Lower lobe of right lung (tissue), 2 donors: ENCODE measurements at regions not wholly inside any gene's neighbourhood (a gene's known extent, or its start where the extent isn't known, plus 50 kb on each side); places are given as distances from the start of the nearest gene placed in this dataset.

Experiments
- ATAC-seq, 2 donors: fragments of 200-7000 bp; cut with Tn5 transposase; one replicate each; pipeline ENCODE4 v1.9.1; 2020 to 2022; ENCODE audit warnings: mild to moderate bottlenecking in 2 of 2, moderate library complexity in 2 of 2
- DNase-seq: peaks from one replicate; pipeline ENCODE4 v3.0.0-alpha.2; 2020
- H3K27ac ChIP-seq: fragments of 200-600 bp; one replicate; pipeline ENCODE4 v1.8.0; 2022
- H3K27me3 ChIP-seq: fragments of 200-600 bp; one replicate; pipeline ENCODE4 v1.8.0; 2022; ENCODE audit warnings: low read depth
- H3K36me3 ChIP-seq: fragments of 200-600 bp; one replicate; pipeline ENCODE4 v1.8.0; 2022; ENCODE audit warnings: mild to moderate bottlenecking
- H3K4me1 ChIP-seq: fragments of 200-600 bp; one replicate; pipeline ENCODE4 v1.8.0; 2022
- H3K4me3 ChIP-seq: fragments of 200-600 bp; one replicate; pipeline ENCODE4 v1.8.0; 2022; ENCODE audit warnings: mild to moderate bottlenecking
- H3K9me3 ChIP-seq: fragments of 200-600 bp; one replicate; pipeline ENCODE4 v1.8.0; 2022
- intact Hi-C: fragments of 100-400 bp; cut with DNase I; formaldehyde crosslinking; loops from one replicate; pipeline ENCODE4 v1.11.0; 2022
- TF ChIP-seq, protein P1 (sequence below): fragments of 200-600 bp; IDR thresholded peaks from one replicate; pipeline ENCODE4 v1.8.0; 2022; ENCODE audit warnings: antibody characterized with exemption, mild to moderate bottlenecking
- donor health status: DM: no; HTN: yes; CAD: no; lungs with severe emphysema.

DNA sequence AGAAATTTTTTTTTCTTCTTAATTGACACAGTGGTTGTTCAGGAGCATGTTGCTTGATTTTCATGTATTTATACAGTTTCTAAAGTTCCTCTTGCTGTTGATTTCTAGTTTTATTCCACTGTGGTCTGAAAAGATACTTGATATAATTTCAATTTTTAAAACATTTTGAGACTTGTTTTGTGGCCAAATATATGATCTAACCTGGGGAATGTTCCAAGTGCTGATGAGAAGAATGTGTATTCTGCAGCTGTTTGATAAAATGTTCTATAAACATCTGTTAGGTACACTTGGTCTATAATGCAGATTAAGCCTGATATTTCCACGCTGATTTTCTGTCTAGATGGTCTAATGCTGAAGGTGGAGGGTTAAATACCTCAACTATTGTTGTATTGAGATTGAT, 151.4 kb upstream of the IFNG-AS1 start:
- no peaks in the 10 kb centered on the region for H3K4me1 ChIP-seq
- intact Hi-C loops, result no loop called here
- H3K4me3 ChIP-seq, result no peak overlapping the region
- no peak overlapping the region for H3K27ac ChIP-seq
- DNase-seq (no peak), ATAC-seq (no peak)
- H3K9me3 ChIP-seq, result no peaks in the 10 kb centered on the region
- H3K36me3 ChIP-seq, result no peaks in the 10 kb centered on the region
- no peaks in the 10 kb centered on the region for H3K27me3 ChIP-seq
- TF ChIP-seq, protein P1, sequence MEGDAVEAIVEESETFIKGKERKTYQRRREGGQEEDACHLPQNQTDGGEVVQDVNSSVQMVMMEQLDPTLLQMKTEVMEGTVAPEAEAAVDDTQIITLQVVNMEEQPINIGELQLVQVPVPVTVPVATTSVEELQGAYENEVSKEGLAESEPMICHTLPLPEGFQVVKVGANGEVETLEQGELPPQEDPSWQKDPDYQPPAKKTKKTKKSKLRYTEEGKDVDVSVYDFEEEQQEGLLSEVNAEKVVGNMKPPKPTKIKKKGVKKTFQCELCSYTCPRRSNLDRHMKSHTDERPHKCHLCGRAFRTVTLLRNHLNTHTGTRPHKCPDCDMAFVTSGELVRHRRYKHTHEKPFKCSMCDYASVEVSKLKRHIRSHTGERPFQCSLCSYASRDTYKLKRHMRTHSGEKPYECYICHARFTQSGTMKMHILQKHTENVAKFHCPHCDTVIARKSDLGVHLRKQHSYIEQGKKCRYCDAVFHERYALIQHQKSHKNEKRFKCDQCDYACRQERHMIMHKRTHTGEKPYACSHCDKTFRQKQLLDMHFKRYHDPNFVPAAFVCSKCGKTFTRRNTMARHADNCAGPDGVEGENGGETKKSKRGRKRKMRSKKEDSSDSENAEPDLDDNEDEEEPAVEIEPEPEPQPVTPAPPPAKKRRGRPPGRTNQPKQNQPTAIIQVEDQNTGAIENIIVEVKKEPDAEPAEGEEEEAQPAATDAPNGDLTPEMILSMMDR, result no peak

DNA sequence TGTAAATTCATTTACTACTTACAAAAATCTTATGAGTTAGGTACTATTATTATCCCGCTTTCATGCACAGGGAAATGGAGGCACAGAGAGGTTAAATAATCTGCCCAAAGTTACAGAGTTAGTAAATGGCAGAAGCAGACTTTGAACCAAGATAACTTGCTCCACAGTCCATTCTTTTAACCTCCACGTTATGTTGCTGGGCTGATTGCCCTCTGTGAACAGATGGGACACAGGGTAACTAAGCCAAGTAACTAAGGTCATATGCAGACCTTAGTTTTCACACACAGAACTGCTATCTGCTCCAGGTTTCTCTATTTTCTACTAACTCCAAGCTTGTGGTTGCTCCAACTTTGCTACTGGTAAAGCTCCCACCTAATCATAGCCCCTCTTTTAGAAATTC, 147.1 kb upstream of the IFNG-AS1 start:
- ATAC-seq (no peak), DNase-seq (no peak)
- Histone ChIP-seq H3K36me3 (no peaks in the 10 kb centered on the region), H3K27me3 (no peaks in the 10 kb centered on the region), H3K4me1 (no peaks in the 10 kb centered on the region), H3K4me3 (no peak overlapping the region), H3K27ac (no peak overlapping the region), H3K9me3 (no peaks in the 10 kb centered on the region)
- intact Hi-C loops, result no loop called here
- TF ChIP-seq, protein P1, result no peak

DNA sequence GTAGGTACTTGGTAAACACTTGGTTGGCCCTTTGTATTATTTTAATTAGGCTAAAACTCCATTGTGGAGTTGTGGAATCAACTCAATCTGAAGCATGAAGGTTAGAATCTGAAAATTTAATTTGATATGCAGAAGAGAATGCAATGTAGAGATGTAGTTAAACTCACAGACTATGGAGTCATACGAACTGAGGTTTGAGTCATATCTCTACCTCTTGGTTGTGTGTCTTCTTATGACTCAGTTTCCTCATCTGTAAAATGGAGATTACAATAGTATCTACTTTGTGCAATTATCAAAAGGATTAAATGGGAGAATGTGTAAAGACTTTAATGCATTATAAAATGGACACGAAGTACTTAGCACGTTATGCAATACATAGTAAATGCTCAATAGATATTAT, 146.0 kb upstream of the IFNG-AS1 start:
- DNase-seq, result no peak
- Histone ChIP-seq H3K27me3 (no peaks in the 10 kb centered on the region), H3K9me3 (no peaks in the 10 kb centered on the region), H3K27ac (no peak overlapping the region), H3K4me3 (no peak overlapping the region), H3K36me3 (no peaks in the 10 kb centered on the region), H3K4me1 (no peaks in the 10 kb centered on the region)
- intact Hi-C loops, result no loop called here
- TF ChIP-seq, protein P1, result no peak
- ATAC-seq, result no peak

DNA sequence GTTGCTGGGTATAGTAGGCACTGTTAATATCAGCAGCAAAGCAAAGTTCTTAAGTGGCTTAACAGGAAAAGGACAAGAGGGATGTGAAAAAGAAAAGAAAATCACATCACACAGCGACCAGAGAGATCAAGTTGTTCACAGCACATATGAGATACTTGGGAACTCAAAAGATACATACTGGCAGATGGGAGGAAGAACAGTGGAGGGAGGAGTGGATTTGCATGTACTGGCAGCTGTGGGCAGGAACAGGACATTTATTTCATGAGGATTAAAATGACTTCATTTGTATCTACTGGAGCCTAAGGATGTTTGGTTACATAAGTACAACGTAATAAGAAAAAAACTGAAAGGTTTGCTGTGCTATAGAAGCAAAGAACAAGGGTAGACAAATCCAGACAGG, 136.5 kb upstream of the IFNG-AS1 start:
- no peak for ATAC-seq
- intact Hi-C loops, result no loop called here

DNA sequence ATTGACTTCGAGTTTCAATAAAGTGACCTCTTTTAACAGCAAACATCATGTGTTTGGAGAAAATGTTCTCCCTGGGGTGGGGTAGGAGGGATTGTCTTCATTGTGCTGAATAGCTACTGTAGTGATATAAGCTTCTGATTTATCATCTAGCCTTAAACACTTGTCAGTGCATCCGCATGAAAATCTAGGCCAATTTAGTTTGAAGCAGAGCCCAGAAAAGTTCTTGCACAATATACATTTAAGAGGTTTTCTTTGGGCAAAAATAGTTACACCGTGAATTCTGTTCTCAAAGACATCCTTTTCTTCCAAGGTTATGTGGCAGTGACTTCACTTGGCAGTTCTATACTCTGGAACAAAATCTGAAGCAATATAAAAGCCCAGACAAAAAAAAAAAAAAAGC, 136.0 kb upstream of the IFNG-AS1 start:
- intact Hi-C loops, result no loop called here

More for the DNA sequence above, 136.5 kb upstream of the IFNG-AS1 start:
- Histone ChIP-seq H3K4me1 (no peaks in the 10 kb centered on the region), H3K27ac (no peak overlapping the region), H3K9me3 (no peaks in the 10 kb centered on the region), H3K27me3 (no peaks in the 10 kb centered on the region), H3K36me3 (no peaks in the 10 kb centered on the region), H3K4me3 (no peak overlapping the region)
- TF ChIP-seq, protein P1, result no peak
- DNase-seq, result no peak

More for the DNA sequence above, 136.0 kb upstream of the IFNG-AS1 start:
- no peaks in the 10 kb centered on the region for H3K9me3 ChIP-seq
- H3K27ac ChIP-seq, result no peak overlapping the region
- no peak overlapping the region for H3K4me3 ChIP-seq
- ATAC-seq (no peak), DNase-seq (no peak)
- no peaks in the 10 kb centered on the region for H3K36me3 ChIP-seq
- H3K27me3 ChIP-seq, result no peaks in the 10 kb centered on the region
- TF ChIP-seq, protein P1, result no peak
- no peaks in the 10 kb centered on the region for H3K4me1 ChIP-seq
